ENCODE measurements at regions not wholly inside any gene's neighbourhood (a gene's known extent, or its start where the extent isn't known, plus 50 kb on each side); places are given as distances from the start of the nearest gene placed in this dataset.
"Not testable (repeated sequence)": the region's sequence is repeated elsewhere in the genome, so short reads cannot be mapped to it uniquely, and the experiment has no call there.

DNA sequence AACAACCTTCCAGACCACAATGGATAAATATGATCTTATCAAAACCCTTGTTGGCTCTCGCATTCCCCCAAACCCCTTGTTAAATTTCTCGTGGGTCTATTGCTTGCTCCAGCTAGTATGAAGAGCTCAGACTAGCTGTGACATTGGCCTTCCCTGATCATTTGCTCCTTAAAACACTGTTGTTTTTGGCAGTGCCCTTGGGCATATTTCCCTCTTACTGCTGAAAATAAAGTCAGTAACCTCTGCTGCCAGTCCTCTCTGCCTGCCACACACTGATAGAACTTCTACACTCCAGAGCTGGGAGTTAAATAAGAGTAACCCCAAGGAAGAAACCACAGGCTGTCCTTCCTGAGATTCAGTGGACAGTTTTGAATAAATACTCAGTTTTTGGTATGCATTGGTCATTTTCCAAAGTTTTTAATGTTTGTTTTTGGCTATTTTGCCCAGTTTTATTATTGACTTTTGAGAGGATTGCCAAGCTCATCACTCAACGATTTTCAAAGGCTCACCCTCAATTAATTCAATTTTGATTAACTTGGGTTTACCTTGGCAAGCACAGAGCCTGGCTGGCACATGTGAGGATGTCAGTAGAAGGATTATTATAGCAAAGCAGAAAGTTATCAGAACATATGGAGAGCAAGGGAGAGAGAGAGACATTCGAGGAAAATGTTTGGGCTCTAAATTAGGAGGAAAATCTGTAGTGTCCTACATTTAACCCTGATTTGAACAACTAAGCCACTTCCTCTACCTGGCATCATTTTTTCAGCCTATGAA, 84.3 kb upstream of the SYN3 start:
- Mint-ChIP-seq H3K36me3 (ENCODE audit: unreplicated experiment) (peaks cover 10% of the 10 kb centered on the region), H3K4me1 (ENCODE audit: low read depth, unreplicated experiment) (no peaks in the 10 kb centered on the region), H3K4me3 (ENCODE audit: unreplicated experiment) (no peak overlapping the region), H3K27me3 (ENCODE audit: unreplicated experiment) (peaks cover 1% of the 10 kb centered on the region), H3K27ac (ENCODE audit: unreplicated experiment) (no peak overlapping the region), H3K9me3 (ENCODE audit: unreplicated experiment) (no peaks in the 10 kb centered on the region)
- no peak for DNase-seq
- TF ChIP-seq, protein P1, sequence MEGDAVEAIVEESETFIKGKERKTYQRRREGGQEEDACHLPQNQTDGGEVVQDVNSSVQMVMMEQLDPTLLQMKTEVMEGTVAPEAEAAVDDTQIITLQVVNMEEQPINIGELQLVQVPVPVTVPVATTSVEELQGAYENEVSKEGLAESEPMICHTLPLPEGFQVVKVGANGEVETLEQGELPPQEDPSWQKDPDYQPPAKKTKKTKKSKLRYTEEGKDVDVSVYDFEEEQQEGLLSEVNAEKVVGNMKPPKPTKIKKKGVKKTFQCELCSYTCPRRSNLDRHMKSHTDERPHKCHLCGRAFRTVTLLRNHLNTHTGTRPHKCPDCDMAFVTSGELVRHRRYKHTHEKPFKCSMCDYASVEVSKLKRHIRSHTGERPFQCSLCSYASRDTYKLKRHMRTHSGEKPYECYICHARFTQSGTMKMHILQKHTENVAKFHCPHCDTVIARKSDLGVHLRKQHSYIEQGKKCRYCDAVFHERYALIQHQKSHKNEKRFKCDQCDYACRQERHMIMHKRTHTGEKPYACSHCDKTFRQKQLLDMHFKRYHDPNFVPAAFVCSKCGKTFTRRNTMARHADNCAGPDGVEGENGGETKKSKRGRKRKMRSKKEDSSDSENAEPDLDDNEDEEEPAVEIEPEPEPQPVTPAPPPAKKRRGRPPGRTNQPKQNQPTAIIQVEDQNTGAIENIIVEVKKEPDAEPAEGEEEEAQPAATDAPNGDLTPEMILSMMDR (IDR thresholded peaks at IDR 0.05; ENCODE audit: partially characterized antibody, unreplicated experiment) = no peak

DNA sequence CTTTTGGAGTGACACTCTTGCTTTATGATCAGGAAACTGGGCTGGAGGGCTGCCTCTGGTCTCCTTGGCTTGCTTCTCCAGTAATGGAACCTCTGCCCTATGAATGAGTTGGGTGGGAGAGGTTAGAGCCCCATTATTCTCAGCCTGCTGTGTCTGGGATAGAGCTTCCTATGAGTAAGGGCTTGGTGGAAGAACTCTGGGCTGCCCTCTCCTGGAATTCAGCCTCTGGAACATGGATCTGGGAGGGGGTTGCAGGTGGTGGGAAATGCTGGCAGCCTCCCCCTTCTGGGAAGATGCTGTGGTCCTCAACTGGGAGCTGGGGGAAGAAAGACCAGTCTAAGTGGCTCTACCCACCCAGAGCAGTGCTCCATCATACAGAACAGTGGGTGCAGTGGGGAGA, 81.8 kb upstream of the SYN3 start:
- peaks cover 3% of the 10 kb centered on the region for H3K9me3 Mint-ChIP-seq (ENCODE audit: unreplicated experiment)
- H3K4me3 Mint-ChIP-seq (ENCODE audit: unreplicated experiment) = no peak overlapping the region
- peaks cover 10% of the 10 kb centered on the region for H3K36me3 Mint-ChIP-seq (ENCODE audit: unreplicated experiment)
- no peak overlapping the region for H3K27ac Mint-ChIP-seq (ENCODE audit: unreplicated experiment)
- peaks cover 3% of the 10 kb centered on the region for H3K27me3 Mint-ChIP-seq (ENCODE audit: unreplicated experiment)
- TF ChIP-seq, protein P1 (IDR thresholded peaks at IDR 0.05; ENCODE audit: partially characterized antibody, unreplicated experiment) = no peak
- no peak for DNase-seq
- no peaks in the 10 kb centered on the region for H3K4me1 Mint-ChIP-seq (ENCODE audit: low read depth, unreplicated experiment)

DNA sequence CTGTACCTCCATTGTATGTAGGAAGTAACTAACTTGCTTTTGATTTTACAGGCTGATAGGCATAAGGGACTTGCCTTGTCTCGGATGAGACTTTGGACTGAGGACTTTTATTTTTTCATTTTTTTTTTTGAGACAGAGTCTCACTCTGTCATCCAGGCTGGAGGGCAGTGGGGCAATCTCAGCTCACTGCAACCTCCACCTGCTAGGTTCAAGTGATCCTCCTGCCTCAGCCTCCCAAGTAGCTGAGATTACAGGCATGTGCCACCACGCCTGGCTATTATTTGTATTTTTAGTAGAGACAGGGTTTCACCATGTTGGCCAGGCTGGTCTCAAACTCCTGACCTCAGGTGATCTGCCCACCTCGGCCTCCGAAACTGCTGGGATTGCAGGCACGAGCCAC, 80.2 kb upstream of the SYN3 start:
- not testable (repeated sequence) for H3K4me1 Mint-ChIP-seq (ENCODE audit: low read depth, unreplicated experiment); DNase-seq; H3K4me3 Mint-ChIP-seq (ENCODE audit: unreplicated experiment); H3K27ac Mint-ChIP-seq (ENCODE audit: unreplicated experiment); H3K27me3 Mint-ChIP-seq (ENCODE audit: unreplicated experiment); H3K9me3 Mint-ChIP-seq (ENCODE audit: unreplicated experiment)
- peaks cover 10% of the 10 kb centered on the region for H3K36me3 Mint-ChIP-seq (ENCODE audit: unreplicated experiment)

DNA sequence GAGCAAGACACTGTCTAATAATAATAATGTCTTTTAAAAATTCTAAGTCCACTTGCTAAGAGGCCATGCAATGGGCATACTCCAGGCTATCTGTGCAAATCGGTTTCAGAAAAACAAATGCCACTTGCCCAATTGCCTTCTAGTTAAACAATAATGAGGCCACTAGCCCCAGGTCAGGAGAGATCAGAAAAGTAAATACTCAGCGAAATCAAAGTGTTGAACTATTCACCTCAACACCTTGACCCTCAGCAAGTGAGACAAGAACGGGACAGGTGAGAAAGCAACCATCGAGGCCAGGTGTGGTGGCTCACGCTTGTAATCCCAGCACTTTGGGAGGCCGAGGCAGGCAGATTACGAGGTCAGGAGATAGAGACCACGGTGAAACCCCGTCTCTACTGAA, 72.3 kb upstream of the SYN3 start:
- Mint-ChIP-seq H3K4me1 (ENCODE audit: low read depth, unreplicated experiment) (no peaks in the 10 kb centered on the region), H3K9me3 (ENCODE audit: unreplicated experiment) (no peaks in the 10 kb centered on the region), H3K36me3 (ENCODE audit: unreplicated experiment) (no peaks in the 10 kb centered on the region), H3K27me3 (ENCODE audit: unreplicated experiment) (no peaks in the 10 kb centered on the region), H3K27ac (ENCODE audit: unreplicated experiment) (no peak overlapping the region), H3K4me3 (ENCODE audit: unreplicated experiment) (no peak overlapping the region)
- TF ChIP-seq, protein P1 (IDR thresholded peaks at IDR 0.05; ENCODE audit: partially characterized antibody, unreplicated experiment) = no peak
- DNase-seq = no peak

DNA sequence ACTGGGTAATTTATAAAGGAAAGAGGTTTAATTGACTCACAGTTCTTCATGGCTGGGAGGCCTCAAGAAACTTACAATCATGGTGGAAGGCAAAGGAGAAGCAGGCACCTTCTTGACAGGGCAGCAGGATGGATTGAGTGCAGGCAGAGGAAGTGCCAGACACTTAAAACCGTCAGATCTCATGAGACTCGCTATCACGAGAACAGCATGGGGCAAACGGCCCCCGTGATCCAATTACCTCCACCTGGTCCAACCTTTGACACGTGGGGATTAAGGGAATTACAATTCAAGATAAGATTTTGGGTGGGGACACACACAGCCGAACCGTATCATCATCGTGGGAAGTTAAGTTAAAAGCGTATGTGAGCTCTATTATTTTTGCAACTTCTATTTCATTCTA, 71.4 kb upstream of the SYN3 start:
- Mint-ChIP-seq H3K4me1 (ENCODE audit: low read depth, unreplicated experiment) (no peaks in the 10 kb centered on the region), H3K27me3 (ENCODE audit: unreplicated experiment) (no peaks in the 10 kb centered on the region), H3K4me3 (ENCODE audit: unreplicated experiment) (no peak overlapping the region), H3K9me3 (ENCODE audit: unreplicated experiment) (no peaks in the 10 kb centered on the region), H3K36me3 (ENCODE audit: unreplicated experiment) (no peaks in the 10 kb centered on the region), H3K27ac (ENCODE audit: unreplicated experiment) (no peak overlapping the region)
- DNase-seq = no peak
- TF ChIP-seq, protein P1 (IDR thresholded peaks at IDR 0.05; ENCODE audit: partially characterized antibody, unreplicated experiment) = no peak

Measured in glutamatergic neuron (in vitro differentiated cells).